ENCODE measurements at regions not wholly inside any gene's neighbourhood (a gene's known extent, or its start where the extent isn't known, plus 50 kb on each side); places are given as distances from the start of the nearest gene placed in this dataset.

DNA sequence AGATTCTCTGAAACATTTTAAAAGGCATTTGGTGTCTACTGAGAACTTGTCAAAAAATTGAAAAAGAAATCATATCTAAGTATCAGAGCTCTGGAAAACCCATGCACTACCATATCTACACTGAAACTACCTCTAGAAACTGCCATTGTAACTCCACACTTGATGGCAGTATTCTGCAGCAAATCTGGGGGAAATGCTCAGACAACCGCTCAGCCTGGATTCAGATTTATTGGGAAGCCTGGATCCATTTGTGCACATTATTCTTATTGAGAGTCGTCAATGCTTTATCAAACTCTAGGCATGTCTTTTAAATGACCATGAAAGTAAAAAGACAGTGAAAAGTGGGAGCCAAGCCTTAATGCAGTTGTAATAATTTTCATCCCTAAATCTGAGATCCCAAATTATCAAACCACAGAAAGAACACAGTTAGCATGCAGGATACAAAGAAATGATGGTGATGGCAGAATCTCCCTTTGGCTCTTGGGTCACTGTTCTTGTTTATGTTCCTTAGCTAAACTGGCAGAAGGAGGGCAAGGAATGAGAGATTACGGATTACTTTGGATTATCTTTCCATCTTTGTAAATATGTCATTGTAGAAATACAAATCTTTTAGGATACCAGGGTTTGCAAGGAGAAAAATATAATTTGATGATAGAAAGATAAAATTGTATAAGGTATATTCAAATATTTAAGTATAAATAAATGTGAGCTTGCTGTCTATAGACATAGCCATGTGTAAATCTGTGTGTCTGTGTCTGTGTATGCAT, 512.1 kb upstream of the SYT4 start:
- TF ChIP-seq, protein P1, sequence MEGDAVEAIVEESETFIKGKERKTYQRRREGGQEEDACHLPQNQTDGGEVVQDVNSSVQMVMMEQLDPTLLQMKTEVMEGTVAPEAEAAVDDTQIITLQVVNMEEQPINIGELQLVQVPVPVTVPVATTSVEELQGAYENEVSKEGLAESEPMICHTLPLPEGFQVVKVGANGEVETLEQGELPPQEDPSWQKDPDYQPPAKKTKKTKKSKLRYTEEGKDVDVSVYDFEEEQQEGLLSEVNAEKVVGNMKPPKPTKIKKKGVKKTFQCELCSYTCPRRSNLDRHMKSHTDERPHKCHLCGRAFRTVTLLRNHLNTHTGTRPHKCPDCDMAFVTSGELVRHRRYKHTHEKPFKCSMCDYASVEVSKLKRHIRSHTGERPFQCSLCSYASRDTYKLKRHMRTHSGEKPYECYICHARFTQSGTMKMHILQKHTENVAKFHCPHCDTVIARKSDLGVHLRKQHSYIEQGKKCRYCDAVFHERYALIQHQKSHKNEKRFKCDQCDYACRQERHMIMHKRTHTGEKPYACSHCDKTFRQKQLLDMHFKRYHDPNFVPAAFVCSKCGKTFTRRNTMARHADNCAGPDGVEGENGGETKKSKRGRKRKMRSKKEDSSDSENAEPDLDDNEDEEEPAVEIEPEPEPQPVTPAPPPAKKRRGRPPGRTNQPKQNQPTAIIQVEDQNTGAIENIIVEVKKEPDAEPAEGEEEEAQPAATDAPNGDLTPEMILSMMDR (IDR thresholded peaks at IDR 0.05; ENCODE audit: insufficient read depth, low read length, poor library complexity, severe bottlenecking) = no peak
- TF ChIP-seq EZH2phosphoT487 (conservative IDR thresholded peaks at IDR 0.05; ENCODE audit: low read length) = no peak

Measured in SU-DHL-6 (cell line).